ENCODE measurements at regions not wholly inside any gene's neighbourhood (a gene's known extent, or its start where the extent isn't known, plus 50 kb on each side); places are given as distances from the start of the nearest gene placed in this dataset.

DNA sequence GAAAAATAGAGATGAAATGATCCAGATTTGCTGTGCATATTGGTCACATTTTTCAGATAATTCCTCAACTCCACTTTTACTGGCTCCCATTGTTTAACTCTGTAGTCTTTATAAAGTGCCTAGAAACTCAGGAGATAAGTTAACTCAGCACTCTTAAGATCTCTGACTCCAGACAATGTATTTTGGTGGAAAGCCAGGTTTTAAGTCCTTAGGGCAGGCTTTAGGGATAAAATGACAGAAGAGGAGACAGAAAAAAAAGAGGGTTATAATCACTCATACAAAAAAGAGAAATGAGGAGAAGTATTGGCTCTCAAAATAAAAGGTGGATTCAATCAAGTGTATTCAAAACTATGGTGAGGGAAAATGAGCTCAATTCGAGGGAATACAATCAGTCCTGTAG, 674.8 kb upstream of the INTU start:
- Histone ChIP-seq H3K27ac (no peak overlapping the region), H3K36me3 (replicated peaks) (no peaks in the 10 kb centered on the region), H3K27me3 (replicated peaks) (no peaks in the 10 kb centered on the region), H3K4me3 (ENCODE audit: low read depth, low read length) (no peak overlapping the region)
- in situ Hi-C loops (cut with HindIII; ENCODE audit: low pct_ligation_motif_present, low sequenced_read_pairs) = no loop called here
- DNase-seq = no peak
- TF ChIP-seq, protein P1, sequence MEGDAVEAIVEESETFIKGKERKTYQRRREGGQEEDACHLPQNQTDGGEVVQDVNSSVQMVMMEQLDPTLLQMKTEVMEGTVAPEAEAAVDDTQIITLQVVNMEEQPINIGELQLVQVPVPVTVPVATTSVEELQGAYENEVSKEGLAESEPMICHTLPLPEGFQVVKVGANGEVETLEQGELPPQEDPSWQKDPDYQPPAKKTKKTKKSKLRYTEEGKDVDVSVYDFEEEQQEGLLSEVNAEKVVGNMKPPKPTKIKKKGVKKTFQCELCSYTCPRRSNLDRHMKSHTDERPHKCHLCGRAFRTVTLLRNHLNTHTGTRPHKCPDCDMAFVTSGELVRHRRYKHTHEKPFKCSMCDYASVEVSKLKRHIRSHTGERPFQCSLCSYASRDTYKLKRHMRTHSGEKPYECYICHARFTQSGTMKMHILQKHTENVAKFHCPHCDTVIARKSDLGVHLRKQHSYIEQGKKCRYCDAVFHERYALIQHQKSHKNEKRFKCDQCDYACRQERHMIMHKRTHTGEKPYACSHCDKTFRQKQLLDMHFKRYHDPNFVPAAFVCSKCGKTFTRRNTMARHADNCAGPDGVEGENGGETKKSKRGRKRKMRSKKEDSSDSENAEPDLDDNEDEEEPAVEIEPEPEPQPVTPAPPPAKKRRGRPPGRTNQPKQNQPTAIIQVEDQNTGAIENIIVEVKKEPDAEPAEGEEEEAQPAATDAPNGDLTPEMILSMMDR (IDR thresholded peaks at IDR 0.05; ENCODE audit: low read depth, low read length, missing control alignments) = no peak

DNA sequence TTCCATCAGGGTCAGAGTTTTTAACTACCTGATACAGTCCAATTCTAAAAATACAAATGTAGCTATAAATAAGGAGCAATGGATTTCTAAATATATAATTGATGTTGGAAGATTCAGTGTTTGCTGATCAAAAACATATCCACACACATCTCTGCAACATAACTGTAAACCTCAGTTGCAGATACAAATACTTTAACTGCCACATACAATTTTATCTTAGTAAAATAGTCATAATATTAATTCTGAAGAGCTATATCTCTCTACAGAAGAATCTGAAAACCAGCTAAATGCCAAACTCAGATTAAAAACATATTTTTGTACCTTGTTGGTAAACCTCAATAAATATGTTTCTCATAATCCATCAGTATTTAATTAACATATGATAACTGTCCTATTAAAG, 674.3 kb upstream of the INTU start:
- in situ Hi-C loops (cut with HindIII; ENCODE audit: low pct_ligation_motif_present, low sequenced_read_pairs) = no loop called here
- no peak overlapping the region for H3K27ac ChIP-seq
- H3K36me3 ChIP-seq (replicated peaks) = no peaks in the 10 kb centered on the region
- TF ChIP-seq, protein P1 (IDR thresholded peaks at IDR 0.05; ENCODE audit: low read depth, low read length, missing control alignments) = no peak
- no peaks in the 10 kb centered on the region for H3K27me3 ChIP-seq (replicated peaks)
- H3K4me3 ChIP-seq (ENCODE audit: low read depth, low read length) = no peak overlapping the region
- DNase-seq = no peak

GRCh38 chr4:126959056-126959745, 673.6 kb upstream of the INTU start:
- Histone ChIP-seq H3K36me3 (replicated peaks) (no peaks in the 10 kb centered on the region), H3K27ac (no peak overlapping the region), H3K27me3 (replicated peaks) (no peaks in the 10 kb centered on the region), H3K4me3 (ENCODE audit: low read depth, low read length) (no peak overlapping the region)
- in situ Hi-C loops (cut with HindIII; ENCODE audit: low pct_ligation_motif_present, low sequenced_read_pairs) = no loop called here
- no peak for DNase-seq
- TF ChIP-seq, protein P1 (IDR thresholded peaks at IDR 0.05; ENCODE audit: low read depth, low read length, missing control alignments) = no peak

GRCh38 chr4:126960760-126961159, 672.0 kb upstream of the INTU start:
- TF ChIP-seq, protein P1 (IDR thresholded peaks at IDR 0.05; ENCODE audit: low read depth, low read length, missing control alignments) = no peak
- H3K27ac ChIP-seq = no peak overlapping the region
- DNase-seq = no peak
- H3K36me3 ChIP-seq (replicated peaks) = no peaks in the 10 kb centered on the region
- H3K27me3 ChIP-seq (replicated peaks) = no peaks in the 10 kb centered on the region
- H3K4me3 ChIP-seq (ENCODE audit: low read depth, low read length) = no peak overlapping the region
- in situ Hi-C loops (cut with HindIII; ENCODE audit: low pct_ligation_motif_present, low sequenced_read_pairs) = no loop called here

DNA sequence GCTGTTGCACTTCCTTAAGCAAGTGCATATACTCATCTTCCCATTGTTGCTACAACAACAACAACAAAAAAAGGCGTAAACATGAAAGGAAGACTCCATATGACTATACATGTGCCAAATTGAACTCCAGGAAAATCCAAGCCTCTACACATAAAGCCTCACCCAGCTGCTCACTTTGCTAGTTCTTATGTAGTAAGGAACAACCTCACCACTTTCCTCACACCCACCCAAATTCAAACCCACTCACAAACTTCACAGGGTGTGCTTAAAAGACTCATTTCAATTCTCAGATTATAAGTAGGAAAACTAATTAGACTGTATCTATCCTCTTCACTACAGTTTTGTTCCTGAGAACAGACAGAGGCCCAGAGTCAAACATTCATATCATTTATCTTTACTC, 671.1 kb upstream of the INTU start:
- TF ChIP-seq, protein P1 (IDR thresholded peaks at IDR 0.05; ENCODE audit: low read depth, low read length, missing control alignments) = no peak
- no peaks in the 10 kb centered on the region for H3K36me3 ChIP-seq (replicated peaks)

DNA sequence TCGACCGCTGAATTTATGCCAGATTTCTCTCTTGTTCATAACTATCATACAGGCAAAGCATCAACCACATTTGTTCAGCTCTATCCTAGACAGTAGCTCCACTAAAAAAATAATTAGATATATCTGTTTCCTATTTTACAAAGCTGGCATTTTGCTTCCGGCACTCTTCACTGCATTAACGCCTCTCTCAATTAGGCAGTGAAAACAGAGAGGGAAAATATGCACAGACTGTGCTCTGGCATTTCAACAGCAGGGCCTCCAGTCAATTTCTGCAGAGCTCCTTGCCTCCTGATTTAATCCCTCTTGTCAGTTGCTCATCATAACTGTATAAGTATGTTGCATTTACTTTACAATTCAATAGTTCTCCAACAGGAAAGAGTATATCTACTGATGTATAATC, 666.9 kb upstream of the INTU start:
- in situ Hi-C loops (cut with HindIII; ENCODE audit: low pct_ligation_motif_present, low sequenced_read_pairs) = no loop called here
- Histone ChIP-seq H3K27me3 (replicated peaks) (no peaks in the 10 kb centered on the region), H3K27ac (no peak overlapping the region), H3K4me3 (ENCODE audit: low read depth, low read length) (no peak overlapping the region), H3K36me3 (replicated peaks) (no peaks in the 10 kb centered on the region)
- DNase-seq = no peak
- TF ChIP-seq, protein P1 (IDR thresholded peaks at IDR 0.05; ENCODE audit: low read depth, low read length, missing control alignments) = no peak

More for the DNA sequence above, 671.1 kb upstream of the INTU start:
- H3K27me3 ChIP-seq (replicated peaks) = no peaks in the 10 kb centered on the region
- in situ Hi-C loops (cut with HindIII; ENCODE audit: low pct_ligation_motif_present, low sequenced_read_pairs) = no loop called here
- no peak for DNase-seq
- no peak overlapping the region for H3K27ac ChIP-seq
- no peak overlapping the region for H3K4me3 ChIP-seq (ENCODE audit: low read depth, low read length)
